Tongue (tissue), 1 donor: ENCODE measurements at regions not wholly inside any gene's neighbourhood (a gene's known extent, or its start where the extent isn't known, plus 50 kb on each side); places are given as distances from the start of the nearest gene placed in this dataset.
"Not testable (repeated sequence)": the region's sequence is repeated elsewhere in the genome, so short reads cannot be mapped to it uniquely, and the experiment has no call there.

Experiments used
- DNase-seq: peaks from one replicate; pipeline ENCODE4 v3.0.0-alpha.2; 2015

DNA sequence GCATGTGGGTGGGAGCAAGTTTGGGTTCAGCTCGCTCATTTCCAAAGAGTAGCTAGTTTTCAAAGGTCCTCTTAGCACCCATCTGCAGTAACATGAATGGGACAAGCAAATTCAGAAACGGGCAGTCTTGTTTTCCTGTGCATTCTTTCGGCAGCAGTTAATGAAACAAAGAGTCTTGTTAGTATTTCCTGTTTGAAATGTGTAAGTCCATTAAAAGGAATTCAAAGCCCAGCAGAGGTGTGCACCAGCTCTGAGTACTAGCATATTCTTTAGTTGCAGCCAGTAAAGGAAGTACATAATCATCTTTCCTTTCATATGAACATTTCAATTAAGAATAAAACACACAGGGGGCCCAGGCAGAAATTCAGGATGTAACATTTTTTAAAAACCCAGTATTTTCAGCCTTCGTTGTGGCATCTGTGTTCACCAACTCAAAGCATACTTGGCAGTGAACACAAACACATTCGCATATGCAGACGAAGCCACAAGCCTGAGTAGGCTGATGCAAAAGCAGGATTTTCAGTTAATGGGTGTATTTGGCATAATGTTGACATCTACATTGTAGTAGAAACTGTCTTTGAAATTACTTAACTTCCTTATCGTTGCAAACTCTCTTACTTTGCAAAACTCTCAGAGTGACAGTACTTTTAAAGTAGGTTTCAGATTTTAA, 570.0 kb upstream of the FLRT2 start:
- DNase-seq = no peak

DNA sequence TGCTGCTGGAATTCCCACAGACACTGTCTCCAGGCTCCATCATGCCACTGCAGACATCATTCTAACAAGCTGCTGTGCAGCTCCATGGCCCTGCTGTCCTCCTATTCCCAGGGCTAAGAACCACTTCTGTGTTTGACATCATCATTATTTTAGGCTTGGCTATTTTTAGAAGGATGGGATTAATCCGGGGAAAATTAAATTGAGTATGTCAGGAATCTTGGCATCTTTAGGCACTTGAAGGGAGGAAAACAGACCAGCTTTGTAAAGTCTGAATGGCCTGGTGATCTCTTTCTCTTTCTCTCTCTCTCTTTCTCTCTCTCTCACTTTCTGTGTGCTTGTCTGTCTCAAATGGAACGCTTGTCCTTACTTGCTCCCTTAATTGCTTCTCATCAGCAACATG, 568.3 kb upstream of the FLRT2 start:
- peak; percentile 86 for DNase-seq

DNA sequence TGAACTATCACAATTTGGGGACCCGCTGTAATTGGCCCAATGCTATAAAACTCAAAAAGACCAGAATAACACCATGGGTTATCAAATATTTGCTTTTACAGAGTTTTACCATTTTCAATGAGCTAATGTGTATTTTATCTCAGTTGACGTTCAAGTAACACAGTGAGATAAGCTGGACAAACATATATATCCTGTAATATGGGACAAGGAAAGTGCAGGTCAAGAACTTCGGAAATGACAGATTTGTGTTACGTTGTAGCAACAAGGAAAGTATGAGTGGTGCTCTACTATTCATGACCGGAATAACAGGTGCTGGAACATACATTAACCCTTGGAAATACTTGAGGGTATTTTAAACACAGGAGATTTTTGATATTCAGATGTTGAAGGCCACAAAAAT, 566.4 kb upstream of the FLRT2 start:
- DNase-seq = no peak

DNA sequence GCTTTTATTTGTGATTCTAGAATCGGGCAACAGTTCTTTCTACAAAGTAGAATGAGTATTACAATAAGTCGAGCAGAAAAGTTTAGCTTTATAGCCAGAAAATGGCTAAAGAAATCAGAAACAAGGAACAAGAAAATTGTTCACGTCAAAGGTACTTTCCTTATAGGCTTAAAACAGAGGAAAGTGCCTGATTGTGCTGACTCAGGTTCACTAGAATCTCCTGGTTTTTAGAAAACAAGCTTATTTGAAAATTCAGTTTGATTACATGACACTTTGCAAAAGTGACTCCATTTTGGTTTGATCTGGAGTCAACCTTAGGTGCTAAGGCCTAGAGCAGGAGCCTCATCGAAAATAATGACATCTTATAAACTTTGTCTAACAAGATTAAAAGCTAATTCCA, 564.7 kb upstream of the FLRT2 start:
- no peak for DNase-seq

DNA sequence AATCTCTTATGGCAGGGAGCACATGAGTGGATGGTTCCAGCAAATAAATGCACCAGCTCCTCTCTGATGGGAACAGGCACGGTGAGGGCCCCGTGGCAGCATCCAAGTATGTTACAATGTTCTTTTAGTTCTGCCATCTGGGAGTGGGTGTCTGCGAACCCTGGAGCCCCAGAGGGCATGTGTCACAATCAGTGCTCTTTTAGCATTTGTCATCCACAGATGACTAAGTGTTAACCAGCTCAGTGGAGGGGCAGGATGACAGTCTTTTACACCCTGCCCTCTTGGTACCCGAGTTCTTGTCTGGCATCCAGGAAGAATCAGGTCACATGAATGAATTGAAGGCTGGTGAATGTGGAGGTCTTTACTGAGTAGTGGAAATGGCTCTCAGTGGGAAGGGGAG, 560.4 kb upstream of the FLRT2 start:
- no peak for DNase-seq

DNA sequence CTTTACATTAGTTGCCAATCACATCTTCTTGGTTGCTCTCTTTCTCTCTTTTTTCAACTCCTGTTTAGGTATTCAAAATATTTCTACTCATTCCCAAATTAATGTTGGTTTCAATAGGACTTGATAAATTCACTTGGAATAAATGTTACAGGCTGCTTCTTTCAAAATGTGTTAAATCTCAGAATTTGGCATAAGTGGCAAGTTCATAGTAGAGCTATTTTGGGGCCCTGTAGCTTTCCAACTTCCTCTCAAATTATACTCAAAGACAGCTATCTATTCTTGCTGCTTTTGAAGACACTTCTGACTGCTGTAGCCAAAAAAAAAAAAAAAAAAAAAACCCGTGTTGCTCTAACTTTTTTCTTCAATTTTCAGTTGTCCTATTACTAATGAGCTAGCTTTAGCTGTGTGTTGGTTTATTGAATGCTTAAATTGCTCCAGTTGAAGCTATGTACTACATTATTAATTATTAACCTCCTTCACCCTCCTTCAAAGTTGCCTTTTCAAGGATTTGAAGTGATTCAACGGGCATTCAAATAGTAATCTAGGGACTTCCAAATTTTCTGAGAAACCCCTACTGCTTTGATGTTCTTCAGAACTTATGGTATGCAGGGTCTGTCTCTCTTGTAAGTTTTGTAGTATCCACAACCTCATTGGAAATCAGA, 554.6 kb upstream of the FLRT2 start:
- no peak for DNase-seq

DNA sequence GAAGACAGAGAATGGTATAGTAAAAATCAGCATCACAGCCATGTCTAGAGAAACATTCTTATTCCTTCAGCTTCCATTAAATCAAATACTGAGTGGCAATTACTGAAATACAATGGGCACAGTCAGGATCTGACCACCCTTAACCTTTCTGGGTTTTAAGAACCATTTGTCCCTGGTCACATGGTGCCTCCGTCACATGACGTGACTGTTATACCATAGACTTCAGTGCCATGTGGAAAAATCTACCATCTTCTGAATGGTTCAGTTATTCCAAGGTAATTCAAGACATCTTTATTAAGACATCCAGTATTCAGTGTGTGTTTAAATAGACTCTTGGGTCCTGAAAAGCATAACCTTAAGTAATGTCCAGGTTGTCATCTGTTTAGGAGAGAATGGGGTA, 553.1 kb upstream of the FLRT2 start:
- no peak for DNase-seq

DNA sequence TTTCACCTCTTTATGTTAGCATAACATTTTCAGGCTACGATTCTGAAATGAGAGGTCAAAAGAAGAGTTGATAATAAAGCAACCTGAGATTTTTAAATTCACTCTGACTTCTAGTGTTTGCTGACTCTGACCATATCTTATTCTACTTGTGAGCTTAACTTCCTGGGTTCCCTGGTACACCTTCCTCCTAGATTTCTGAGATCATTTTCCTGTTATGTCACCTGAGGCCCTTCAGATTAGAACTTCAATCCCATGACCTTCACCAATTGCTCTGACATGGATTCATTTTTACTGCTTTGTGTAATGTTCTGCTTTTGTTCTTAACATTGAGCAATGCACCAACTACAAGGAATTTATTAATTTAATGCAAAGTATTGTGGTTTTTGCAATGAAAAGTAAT, 542.9 kb upstream of the FLRT2 start:
- no peak for DNase-seq

DNA sequence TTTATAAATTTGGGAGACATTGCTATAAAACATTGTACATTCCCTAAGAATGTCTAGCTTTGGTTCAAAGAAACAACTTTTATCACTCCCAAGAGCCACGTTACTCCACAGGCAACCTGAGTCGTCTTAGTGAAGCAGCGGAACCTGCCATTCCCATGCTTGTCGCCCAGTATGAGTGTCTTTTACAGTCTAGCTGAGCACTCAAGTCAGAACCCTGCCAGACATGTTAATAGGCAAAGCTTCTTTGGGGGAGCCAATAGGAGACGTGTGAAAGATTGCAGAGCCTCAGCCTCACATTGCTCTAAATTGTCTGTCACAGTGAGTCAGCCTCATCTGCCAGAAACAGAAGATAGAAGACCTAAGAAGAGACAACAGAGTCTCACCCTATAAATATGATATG, 541.6 kb upstream of the FLRT2 start:
- no peak for DNase-seq

DNA sequence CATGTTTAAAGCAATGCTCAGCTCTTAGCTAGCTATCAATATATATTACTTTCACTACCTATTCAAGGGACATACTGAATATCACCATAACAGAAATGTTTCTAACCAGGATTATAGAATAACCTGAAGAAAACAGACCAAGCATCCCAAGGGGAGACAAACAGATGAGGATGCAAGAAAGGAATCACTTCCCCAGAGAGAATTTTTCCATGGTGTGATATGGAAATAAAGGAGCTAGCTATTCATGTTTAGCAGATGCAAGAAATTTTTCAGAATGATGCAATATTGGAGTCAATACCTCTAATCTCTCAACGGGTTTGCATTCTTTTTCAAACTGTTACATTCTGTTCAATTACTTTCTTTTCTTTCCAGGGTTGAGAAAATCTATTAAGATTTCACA, 538.9 kb upstream of the FLRT2 start:
- DNase-seq = no peak

DNA sequence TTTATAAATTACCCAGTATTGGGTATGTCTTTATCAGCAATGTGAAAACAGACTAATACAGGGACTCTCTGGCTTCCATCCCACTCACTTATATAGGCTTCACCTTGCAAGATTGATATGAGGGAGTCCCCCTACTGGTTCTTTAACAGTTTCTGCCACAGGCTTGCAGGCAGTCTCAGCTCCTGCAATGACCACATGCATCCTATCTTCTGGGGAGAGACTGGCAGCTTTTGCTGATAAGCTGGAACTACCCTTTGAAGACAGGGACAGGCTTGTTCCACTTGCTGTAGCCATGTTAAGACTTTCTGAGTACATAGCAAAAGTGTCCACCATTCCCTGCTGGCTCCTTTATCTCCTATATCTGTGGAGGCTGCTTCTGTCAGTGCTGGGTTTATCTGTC, 531.7 kb upstream of the FLRT2 start:
- DNase-seq = no peak

DNA sequence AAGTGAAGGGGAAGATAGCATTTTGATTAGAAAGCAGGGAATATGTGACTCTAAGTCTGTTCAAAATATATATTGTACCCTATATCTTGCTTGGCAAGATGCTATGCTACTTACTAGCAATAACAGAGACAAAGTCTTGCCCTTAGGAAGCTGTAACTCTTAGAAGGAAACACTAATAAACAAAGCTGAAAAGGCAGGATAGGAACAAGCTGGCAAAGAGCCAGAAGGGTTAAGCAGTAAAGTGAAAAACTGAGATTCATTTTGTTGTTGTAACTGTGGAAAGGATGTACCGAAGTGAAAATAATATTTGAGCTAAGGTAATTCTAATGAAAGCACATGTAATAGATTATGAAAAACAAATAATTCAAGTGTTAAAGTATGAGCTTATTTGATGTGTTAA, 527.1 kb upstream of the FLRT2 start:
- no peak for DNase-seq

DNA sequence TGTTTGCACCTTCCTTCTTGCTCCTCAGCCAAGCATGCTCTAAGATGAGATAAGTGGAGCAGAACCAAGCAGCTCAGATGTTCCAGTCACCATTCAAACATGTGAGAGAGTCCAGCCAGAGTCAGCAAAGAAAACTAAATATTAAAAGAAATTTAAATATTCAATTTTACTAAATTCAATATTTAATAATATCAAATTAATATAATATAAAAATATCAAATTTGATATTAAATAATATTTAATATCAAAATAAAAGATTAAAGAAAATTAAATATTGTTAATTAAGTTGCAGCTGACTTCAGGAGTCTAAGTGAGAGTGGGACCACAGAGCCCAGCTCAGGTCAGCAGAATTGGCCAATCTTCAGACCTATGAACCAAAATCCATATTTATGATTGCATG, 526.1 kb upstream of the FLRT2 start:
- DNase-seq = no peak

DNA sequence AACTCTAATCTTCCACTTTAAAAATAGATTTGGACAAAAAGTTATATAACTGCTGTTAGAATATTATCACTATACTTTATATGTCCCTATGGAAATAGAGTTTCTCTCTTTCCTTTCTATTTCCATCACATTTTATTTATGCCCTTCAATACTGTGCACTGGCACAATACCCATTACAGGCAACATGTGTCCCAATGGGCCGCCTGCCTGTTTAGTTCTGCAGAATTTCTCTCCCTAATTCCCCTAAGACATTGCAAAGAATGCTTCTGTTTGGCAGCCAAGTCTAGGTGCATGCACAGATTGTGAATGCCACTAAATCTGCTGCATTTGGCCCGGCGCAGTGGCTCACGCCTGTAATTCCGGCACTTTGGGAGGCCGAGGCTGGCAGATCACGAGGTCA, 520.4 kb upstream of the FLRT2 start:
- DNase-seq = no peak

DNA sequence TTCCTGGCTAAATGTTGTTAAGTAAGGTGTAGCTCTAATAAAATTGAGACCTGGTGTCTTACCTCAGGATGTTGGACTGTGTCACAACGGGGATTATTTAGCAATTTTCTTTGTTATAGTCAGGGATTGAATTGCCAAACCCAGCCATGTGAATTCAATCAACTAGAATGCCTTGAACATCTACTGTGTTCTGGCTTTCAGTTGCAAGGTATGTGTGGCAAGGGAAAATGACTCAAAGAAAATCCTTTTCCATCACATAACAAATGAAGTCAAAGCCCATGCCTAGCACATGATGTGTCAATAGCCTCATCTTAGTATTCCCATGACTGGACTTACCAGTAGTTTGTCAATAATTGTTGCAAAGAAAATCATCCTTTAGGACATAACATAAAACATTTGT, 519.8 kb upstream of the FLRT2 start:
- no peak for DNase-seq

DNA sequence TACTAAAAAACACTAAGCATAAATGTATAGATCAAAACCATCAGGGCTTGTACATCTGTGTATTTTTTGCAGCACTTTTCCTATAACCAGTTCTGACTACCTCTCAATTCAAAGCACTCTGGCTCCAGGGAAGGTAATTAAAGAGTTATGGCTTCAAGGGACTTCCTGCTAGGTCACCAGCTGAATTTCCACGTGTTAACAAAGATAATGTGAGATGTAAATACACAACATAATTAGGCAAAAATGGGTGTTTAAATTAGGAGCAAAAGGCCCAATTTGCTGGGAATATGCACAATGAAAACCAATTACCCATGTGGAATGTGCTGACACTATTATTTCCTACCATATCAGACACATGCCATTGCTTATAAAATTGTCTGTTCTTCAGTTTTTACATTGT, 513.4 kb upstream of the FLRT2 start:
- no peak for DNase-seq

DNA sequence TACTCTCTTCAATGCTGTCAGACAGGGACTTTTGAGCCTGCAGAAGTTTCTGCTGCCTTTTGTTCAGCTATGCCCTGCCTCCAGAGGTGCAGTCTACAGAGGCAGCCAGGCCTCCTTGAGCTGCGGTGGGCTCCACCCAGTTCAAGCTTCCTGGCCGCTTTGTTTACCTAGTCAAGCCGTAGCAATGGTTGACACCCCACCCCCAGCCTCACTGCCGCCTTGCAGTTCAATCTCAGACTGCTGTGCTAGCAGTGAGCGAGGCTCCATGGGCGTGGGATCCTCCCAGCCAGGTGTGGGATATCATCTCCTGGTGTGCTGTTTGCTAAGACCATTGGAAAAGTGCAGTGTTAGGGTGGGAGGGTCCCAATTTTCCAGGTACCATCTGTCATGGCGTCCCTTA, 506.1 kb upstream of the FLRT2 start:
- not testable (repeated sequence) for DNase-seq

DNA sequence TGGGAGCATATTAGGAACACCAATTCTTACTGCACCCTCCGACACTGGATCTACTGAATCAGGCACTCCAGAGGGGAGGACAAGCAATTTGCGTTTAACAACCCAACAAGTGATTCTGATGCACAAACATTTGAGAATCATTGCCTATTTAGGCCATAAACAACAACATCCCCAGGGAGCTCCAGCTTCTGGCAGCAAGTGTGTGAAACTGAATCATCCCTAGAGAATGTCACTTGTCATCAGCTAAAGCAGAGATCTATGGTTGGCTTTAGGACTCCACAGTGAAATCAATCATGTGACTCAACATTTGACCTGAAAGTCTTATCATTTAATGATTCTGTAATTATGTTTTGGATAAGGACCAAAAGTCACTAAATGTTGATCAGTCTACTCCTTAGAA, 505.0 kb upstream of the FLRT2 start:
- DNase-seq = no peak

DNA sequence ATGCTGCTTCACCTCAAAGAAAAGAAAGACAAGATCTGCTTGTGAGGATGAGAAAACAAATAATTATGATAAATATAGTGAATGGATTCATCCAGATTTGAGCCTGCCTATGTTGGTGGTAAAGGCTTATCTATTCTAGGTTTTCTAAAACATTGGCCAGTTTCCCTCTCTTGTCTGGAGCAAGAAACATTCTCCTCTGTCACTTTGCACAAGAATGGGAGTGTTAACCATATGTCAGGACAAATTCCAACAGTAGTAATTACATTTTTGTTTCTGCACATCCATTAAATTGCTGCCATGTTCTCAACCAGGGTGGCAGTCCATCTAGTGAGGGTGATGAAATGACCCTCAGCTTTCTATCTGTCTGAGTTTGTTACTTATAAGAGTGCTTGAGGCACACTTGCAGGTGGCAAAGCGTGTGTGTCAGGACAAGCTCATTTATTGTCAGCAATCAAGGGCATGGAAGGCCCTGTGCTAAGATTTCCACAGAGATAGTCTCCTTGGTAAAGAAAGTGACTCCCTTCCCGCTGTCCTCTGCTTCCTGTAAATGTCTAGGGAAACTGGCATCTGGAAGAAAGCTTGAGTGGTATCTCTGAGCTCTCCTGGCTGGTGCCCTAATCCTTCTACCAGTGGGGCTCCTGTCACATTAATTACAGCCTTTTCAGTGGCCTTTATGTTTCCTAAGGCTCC, 502.1 kb upstream of the FLRT2 start:
- DNase-seq = no peak

DNA sequence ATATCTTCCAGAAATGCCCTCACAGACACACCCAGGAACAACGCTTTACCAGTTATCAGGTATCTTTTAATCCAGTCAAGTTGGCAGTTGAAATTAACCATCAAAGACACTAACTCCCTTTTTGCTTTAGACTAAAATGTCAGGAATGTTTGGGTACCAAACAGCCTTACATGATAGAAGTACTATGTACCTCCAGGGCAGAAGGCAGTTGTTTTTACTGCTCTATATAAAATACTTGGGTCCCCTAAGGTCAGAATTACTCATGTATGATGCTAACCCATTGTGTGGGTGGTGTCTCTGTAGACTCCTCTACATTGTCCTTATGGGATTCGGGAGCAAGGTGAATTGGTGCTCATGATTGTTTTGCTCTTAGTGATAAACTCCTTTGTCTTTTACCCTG, 492.5 kb upstream of the FLRT2 start:
- no peak for DNase-seq

DNA sequence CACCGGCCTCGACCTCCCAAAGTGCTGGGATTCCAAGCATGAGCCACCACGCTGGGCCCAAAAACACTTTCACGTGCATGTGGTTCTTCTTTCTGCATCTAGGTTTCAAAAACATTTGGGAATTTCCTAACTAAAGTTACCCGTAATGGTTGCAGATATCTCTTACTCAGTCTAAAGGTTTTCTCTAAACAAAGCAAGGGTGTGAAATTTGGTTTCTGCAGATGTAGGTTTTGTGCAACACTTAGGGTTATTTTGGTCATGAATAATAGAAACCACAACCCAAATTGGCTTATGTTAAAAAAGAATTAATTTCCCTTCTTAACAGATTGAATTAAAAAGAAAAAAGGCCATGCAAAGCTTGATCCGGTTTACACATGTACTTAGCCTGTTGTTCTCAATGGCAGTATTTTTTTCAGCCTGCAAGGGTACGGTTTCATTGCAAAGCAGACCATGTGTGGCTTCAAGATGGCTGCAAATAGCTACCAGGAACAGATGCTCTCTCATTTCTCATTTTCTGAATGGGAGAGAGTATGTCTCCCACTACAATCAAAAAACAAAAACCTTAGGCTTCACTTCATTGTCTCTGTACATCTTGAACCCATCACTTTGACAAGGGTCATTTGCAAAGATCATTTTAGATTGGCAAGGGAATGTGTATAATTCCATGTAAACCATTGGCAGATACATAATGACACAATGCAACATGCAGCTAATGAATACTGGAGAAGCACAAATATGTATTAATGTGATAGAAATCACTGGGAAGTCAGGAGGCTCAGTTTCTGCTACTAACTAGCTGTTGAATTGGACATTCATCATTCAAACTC, 491.2 kb upstream of the FLRT2 start:
- no peak for DNase-seq

DNA sequence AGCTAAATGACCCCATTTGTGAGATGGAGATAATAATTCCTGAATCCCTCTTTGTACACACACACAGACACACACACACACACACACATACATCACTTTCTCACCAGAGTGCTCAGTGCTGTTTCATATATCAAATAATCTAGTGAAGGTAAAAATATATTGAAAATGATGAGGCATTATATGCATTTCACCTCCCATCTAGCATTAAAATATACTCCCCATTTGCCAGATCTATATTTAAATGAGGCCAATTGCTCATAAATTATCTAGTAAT, 490.7 kb upstream of the FLRT2 start:
- no peak for DNase-seq

DNA sequence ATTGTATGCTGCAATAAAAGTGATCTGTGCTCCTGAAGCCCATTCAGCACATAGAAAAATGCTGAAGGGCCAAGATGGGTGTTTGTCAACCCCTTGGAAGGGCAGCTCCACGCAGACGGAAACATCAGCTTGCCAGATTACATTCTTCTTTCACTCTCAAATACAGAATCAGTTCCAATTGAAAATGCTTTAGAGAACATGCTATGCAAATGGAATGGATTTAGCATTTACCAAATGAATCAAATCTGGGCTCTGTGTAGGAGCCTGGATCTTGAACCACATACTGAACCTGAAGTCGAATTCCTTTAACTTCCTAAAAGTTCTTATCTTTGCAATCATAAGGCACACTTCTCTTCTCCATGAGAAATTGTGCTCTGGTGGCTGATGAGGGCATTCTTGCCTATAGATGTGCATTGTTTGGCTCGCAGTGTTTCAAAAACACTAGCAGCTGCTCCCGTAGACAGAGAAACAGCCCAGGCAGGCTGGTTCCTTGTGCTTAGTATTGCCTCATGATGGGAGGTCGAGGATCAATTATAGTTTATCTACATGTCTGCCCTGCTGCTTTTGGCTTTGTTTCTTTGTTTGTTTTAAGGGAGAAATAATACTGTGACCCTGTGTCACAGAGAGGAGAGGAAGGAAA, 489.8 kb upstream of the FLRT2 start:
- no peak for DNase-seq
